Immature natural killer cell (primary cell): ENCODE measurements at regions not wholly inside any gene's neighbourhood (a gene's known extent, or its start where the extent isn't known, plus 50 kb on each side); places are given as distances from the start of the nearest gene placed in this dataset.

Experiments
- DNase-seq, 3 donors: peaks; one replicate each; pipeline ENCODE4 v3.0.0; 2022; ENCODE audit warnings: mixed read lengths in 1 of 3
- H3K27ac Mint-ChIP-seq, 6 donors: one replicate each; pipeline ENCODE4 v1.8.0; 2020; ENCODE audit warnings: mixed read lengths in 6 of 6, mild to moderate bottlenecking in 5 of 6, inconsistent platforms in 4 of 6, moderate library complexity in 3 of 6
- H3K27me3 Mint-ChIP-seq, 3 donors: one replicate each; pipeline ENCODE4 v1.8.0; 2020 to 2021; ENCODE audit warnings: low read depth in 3 of 3, mild to moderate bottlenecking in 3 of 3, mixed read lengths in 3 of 3, moderate library complexity in 3 of 3, inconsistent platforms in 1 of 3
- H3K36me3 Mint-ChIP-seq, 3 donors: one replicate each; pipeline ENCODE4 v1.8.0; 2020; ENCODE audit warnings: mixed read lengths in 3 of 3, inconsistent platforms in 2 of 3, mild to moderate bottlenecking in 2 of 3
- H3K4me1 Mint-ChIP-seq, 2 donors: one replicate each; pipeline ENCODE4 v1.8.0; 2020; ENCODE audit warnings: inconsistent platforms in 2 of 2, mild to moderate bottlenecking in 2 of 2, mixed read lengths in 2 of 2, moderate library complexity in 1 of 2
- H3K4me3 Mint-ChIP-seq, 5 donors: one replicate each; pipeline ENCODE4 v1.8.0; 2020; ENCODE audit warnings: mild to moderate bottlenecking in 5 of 5, mixed read lengths in 5 of 5, inconsistent platforms in 3 of 5, moderate library complexity in 3 of 5
- H3K9me3 Mint-ChIP-seq, 6 donors: one replicate each; pipeline ENCODE4 v1.8.0; 2020; ENCODE audit warnings: mild to moderate bottlenecking in 6 of 6, mixed read lengths in 6 of 6, inconsistent platforms in 4 of 6, moderate library complexity in 3 of 6

- Mint-ChIP-seq H3K27ac (no peak overlapping the region), H3K9me3 (no peaks in the 10 kb centered on the region), H3K4me3 (no peak overlapping the region), H3K4me1 (no peaks in the 10 kb centered on the region), H3K27me3 (peaks cover 0 to 8% (median 2%) of the 10 kb centered on the region in 3 donors), H3K36me3 (no peaks in the 10 kb centered on the region)
- no peak for DNase-seq
These were observed 123.5 kb upstream of the NDP start for GRCh38 chrX:44096666-44097065.

- H3K27me3 Mint-ChIP-seq: peaks cover 0 to 4% (median 2%) of the 10 kb centered on the region in 3 donors
- no peak for DNase-seq
These were observed 121.8 kb upstream of the NDP start for GRCh38 chrX:44094821-44095530.

GRCh38 chrX:44093431-44093830, 120.2 kb upstream of the NDP start:
- Mint-ChIP-seq H3K27me3 (peaks cover 0 to 10% (median 2%) of the 10 kb centered on the region in 3 donors), H3K4me1 (no peaks in the 10 kb centered on the region), H3K27ac (no peak overlapping the region), H3K9me3 (no peaks in the 10 kb centered on the region), H3K4me3 (no peak overlapping the region), H3K36me3 (no peaks in the 10 kb centered on the region)
- DNase-seq: no peak

More at GRCh38 chrX:44094821-44095530, 121.8 kb upstream of the NDP start:
- Mint-ChIP-seq H3K27ac (no peak overlapping the region), H3K36me3 (no peaks in the 10 kb centered on the region), H3K4me3 (no peak overlapping the region), H3K9me3 (no peaks in the 10 kb centered on the region), H3K4me1 (no peaks in the 10 kb centered on the region)

GRCh38 chrX:44092778-44093177, 119.6 kb upstream of the NDP start:
- Mint-ChIP-seq H3K36me3 (no peaks in the 10 kb centered on the region), H3K4me3 (no peak overlapping the region), H3K4me1 (no peaks in the 10 kb centered on the region), H3K9me3 (no peaks in the 10 kb centered on the region), H3K27me3 (peaks cover 0 to 10% (median 2%) of the 10 kb centered on the region in 3 donors), H3K27ac (no peak overlapping the region)
- no peak for DNase-seq

GRCh38 chrX:44088510-44089144, 115.4 kb upstream of the NDP start:
- no peaks in the 10 kb centered on the region for H3K9me3 Mint-ChIP-seq
- no peaks in the 10 kb centered on the region for H3K36me3 Mint-ChIP-seq
- H3K4me1 Mint-ChIP-seq: no peaks in the 10 kb centered on the region
- no peak overlapping the region for H3K27ac Mint-ChIP-seq
- no peak for DNase-seq
- peaks cover 0 to 17% (median 0%) of the 10 kb centered on the region in 3 donors for H3K27me3 Mint-ChIP-seq
- no peak overlapping the region for H3K4me3 Mint-ChIP-seq

GRCh38 chrX:44085209-44085608, 112.0 kb upstream of the NDP start:
- Mint-ChIP-seq H3K27ac (no peak overlapping the region), H3K36me3 (no peaks in the 10 kb centered on the region), H3K27me3 (peaks cover 0 to 19% (median 0%) of the 10 kb centered on the region in 3 donors), H3K4me3 (no peak overlapping the region), H3K4me1 (no peaks in the 10 kb centered on the region), H3K9me3 (peaks cover 0 to 4% (median 0%) of the 10 kb centered on the region in 6 donors)
- DNase-seq: no peak

GRCh38 chrX:44082829-44083228, 109.6 kb upstream of the NDP start:
- no peaks in the 10 kb centered on the region for H3K36me3 Mint-ChIP-seq
- no peak for DNase-seq
- peaks cover 0 to 4% (median 0%) of the 10 kb centered on the region in 6 donors for H3K9me3 Mint-ChIP-seq
- no peak overlapping the region for H3K4me3 Mint-ChIP-seq
- no peak overlapping the region for H3K27ac Mint-ChIP-seq
- no peaks in the 10 kb centered on the region for H3K4me1 Mint-ChIP-seq
- H3K27me3 Mint-ChIP-seq: peaks cover 0 to 14% (median 2%) of the 10 kb centered on the region in 3 donors

GRCh38 chrX:44080083-44080482, 106.9 kb upstream of the NDP start:
- DNase-seq: peak; percentile 1 to 13 (median 5)
- Mint-ChIP-seq H3K36me3 (no peaks in the 10 kb centered on the region), H3K9me3 (peaks cover 0 to 4% (median under 1%) of the 10 kb centered on the region in 6 donors), H3K4me1 (peaks cover 0 to 10% of the 10 kb centered on the region in 2 donors), H3K27me3 (peaks cover 2 to 7% (median 2%) of the 10 kb centered on the region in 3 donors), H3K4me3 (peak overlapping the region in 1 of 5 donors; percentile 35), H3K27ac (no peak overlapping the region)

GRCh38 chrX:44072631-44073030, 99.4 kb upstream of the NDP start:
- H3K9me3 Mint-ChIP-seq: peaks cover 0 to 2% (median 0%) of the 10 kb centered on the region in 6 donors
- peaks cover 0 to 10% of the 10 kb centered on the region in 2 donors for H3K4me1 Mint-ChIP-seq
- no peak overlapping the region for H3K27ac Mint-ChIP-seq

GRCh38 chrX:44071847-44072551, 98.8 kb upstream of the NDP start:
- H3K4me1 Mint-ChIP-seq: peaks cover 0 to 10% of the 10 kb centered on the region in 2 donors
- peaks cover 4 to 11% (median 4%) of the 10 kb centered on the region in 3 donors for H3K27me3 Mint-ChIP-seq
- H3K4me3 Mint-ChIP-seq: no peak overlapping the region
- H3K36me3 Mint-ChIP-seq: peaks cover 0 to 4% (median 0%) of the 10 kb centered on the region in 3 donors
- H3K27ac Mint-ChIP-seq: no peak overlapping the region
- DNase-seq: no peak
- no peaks in the 10 kb centered on the region for H3K9me3 Mint-ChIP-seq

More at GRCh38 chrX:44072631-44073030, 99.4 kb upstream of the NDP start:
- peaks cover 0 to 4% (median 0%) of the 10 kb centered on the region in 3 donors for H3K36me3 Mint-ChIP-seq
- H3K4me3 Mint-ChIP-seq: no peak overlapping the region
- no peak for DNase-seq
- H3K27me3 Mint-ChIP-seq: peaks cover 4 to 11% (median 5%) of the 10 kb centered on the region in 3 donors

GRCh38 chrX:44071070-44071645, 98.0 kb upstream of the NDP start:
- H3K27me3 Mint-ChIP-seq: peaks cover 4 to 9% (median 4%) of the 10 kb centered on the region in 3 donors
- peaks cover 0 to 4% (median 0%) of the 10 kb centered on the region in 3 donors for H3K36me3 Mint-ChIP-seq
- no peak for DNase-seq
- no peak overlapping the region for H3K4me3 Mint-ChIP-seq
- H3K27ac Mint-ChIP-seq: no peak overlapping the region
- no peaks in the 10 kb centered on the region for H3K9me3 Mint-ChIP-seq
- peaks cover 0 to 2% of the 10 kb centered on the region in 2 donors for H3K4me1 Mint-ChIP-seq

- no peak for DNase-seq
- peaks cover 0 to under 1% (median 0%) of the 10 kb centered on the region in 3 donors for H3K36me3 Mint-ChIP-seq
These were observed 94.9 kb upstream of the NDP start for GRCh38 chrX:44068043-44068442.

GRCh38 chrX:44063606-44064005, 90.4 kb upstream of the NDP start:
- H3K4me1 Mint-ChIP-seq: no peaks in the 10 kb centered on the region
- DNase-seq: no peak
- no peak overlapping the region for H3K4me3 Mint-ChIP-seq
- H3K9me3 Mint-ChIP-seq: no peaks in the 10 kb centered on the region
- peaks cover 0 to 10% (median 3%) of the 10 kb centered on the region in 3 donors for H3K27me3 Mint-ChIP-seq
- H3K27ac Mint-ChIP-seq: no peak overlapping the region
- H3K36me3 Mint-ChIP-seq: no peaks in the 10 kb centered on the region

More at GRCh38 chrX:44068043-44068442, 94.9 kb upstream of the NDP start:
- H3K4me1 Mint-ChIP-seq: no peaks in the 10 kb centered on the region
- H3K27me3 Mint-ChIP-seq: peaks cover 0 to 10% (median 3%) of the 10 kb centered on the region in 3 donors
- H3K27ac Mint-ChIP-seq: no peak overlapping the region
- no peaks in the 10 kb centered on the region for H3K9me3 Mint-ChIP-seq
- no peak overlapping the region for H3K4me3 Mint-ChIP-seq
